ENCODE measurements at regions not wholly inside any gene's neighbourhood (a gene's known extent, or its start where the extent isn't known, plus 50 kb on each side); places are given as distances from the start of the nearest gene placed in this dataset.

- intact Hi-C loops (cut with DNase I), result no loop called here
- DNase-seq (no peak), ATAC-seq (no peak)
- no peak for TF ChIP-seq CTCF (IDR thresholded peaks at IDR 0.05)
- Histone ChIP-seq H3K27me3 (no peaks in the 10 kb centered on the region), H3K4me1 (peaks cover 0 to 12% of the 10 kb centered on the region in 2 donors), H3K27ac (no peak overlapping the region), H3K9me3 (no peaks in the 10 kb centered on the region), H3K4me3 (no peak overlapping the region), H3K36me3 (no peaks in the 10 kb centered on the region)
Observed at GRCh38 chr14:24694680-24695079, 60.7 kb upstream of the GZMB start.

GRCh38 chr14:24693983-24694382, 60.0 kb upstream of the GZMB start:
- H3K27me3 ChIP-seq, result no peaks in the 10 kb centered on the region
- no peaks in the 10 kb centered on the region for H3K36me3 ChIP-seq
- ATAC-seq (no peak), DNase-seq (no peak)
- intact Hi-C loops (cut with DNase I), result no loop called here
- H3K4me3 ChIP-seq, result no peak overlapping the region
- peaks cover 0 to 12% of the 10 kb centered on the region in 2 donors for H3K4me1 ChIP-seq
- H3K27ac ChIP-seq, result no peak overlapping the region
- H3K9me3 ChIP-seq, result no peaks in the 10 kb centered on the region
- no peak for TF ChIP-seq CTCF (IDR thresholded peaks at IDR 0.05)

- no peak for ATAC-seq
Observed at GRCh38 chr14:24693353-24693737, 59.4 kb upstream of the GZMB start.

GRCh38 chr14:24692382-24693352, 58.7 kb upstream of the GZMB start:
- Histone ChIP-seq H3K4me3 (no peak overlapping the region), H3K9me3 (no peaks in the 10 kb centered on the region), H3K27ac (no peak overlapping the region), H3K36me3 (no peaks in the 10 kb centered on the region), H3K27me3 (no peaks in the 10 kb centered on the region), H3K4me1 (peaks cover 0 to 9% of the 10 kb centered on the region in 2 donors)
- no peak for TF ChIP-seq CTCF (IDR thresholded peaks at IDR 0.05)
- DNase-seq, result no peak
- ATAC-seq, result no peak
- intact Hi-C loops (cut with DNase I), result no loop called here

More at GRCh38 chr14:24693353-24693737, 59.4 kb upstream of the GZMB start:
- Histone ChIP-seq H3K36me3 (no peaks in the 10 kb centered on the region), H3K27me3 (no peaks in the 10 kb centered on the region), H3K27ac (no peak overlapping the region), H3K4me3 (no peak overlapping the region), H3K9me3 (no peaks in the 10 kb centered on the region), H3K4me1 (peaks cover 0 to 9% of the 10 kb centered on the region in 2 donors)
- DNase-seq, result no peak
- intact Hi-C loops (cut with DNase I), result no loop called here
- TF ChIP-seq CTCF (IDR thresholded peaks at IDR 0.05), result no peak

- Histone ChIP-seq H3K27me3 (no peaks in the 10 kb centered on the region), H3K9me3 (no peaks in the 10 kb centered on the region), H3K4me3 (no peak overlapping the region), H3K27ac (no peak overlapping the region), H3K36me3 (no peaks in the 10 kb centered on the region), H3K4me1 (peaks cover 0 to 9% of the 10 kb centered on the region in 2 donors)
- DNase-seq (no peak), ATAC-seq (no peak)
- TF ChIP-seq CTCF (IDR thresholded peaks at IDR 0.05), result no peak
- intact Hi-C loops (cut with DNase I), result no loop called here
Observed at GRCh38 chr14:24690492-24690891, 56.5 kb upstream of the GZMB start.
